T-helper 2 cell (primary cell): ENCODE measurements at regions not wholly inside any gene's neighbourhood (a gene's known extent, or its start where the extent isn't known, plus 50 kb on each side); places are given as distances from the start of the nearest gene placed in this dataset.

Experiments used
- DNase-seq, 5 experiments: peaks; one replicate each; pipeline versions ENCODE4 v3.0.0 to v3.0.0-alpha.2; 2012 to 2022

DNA sequence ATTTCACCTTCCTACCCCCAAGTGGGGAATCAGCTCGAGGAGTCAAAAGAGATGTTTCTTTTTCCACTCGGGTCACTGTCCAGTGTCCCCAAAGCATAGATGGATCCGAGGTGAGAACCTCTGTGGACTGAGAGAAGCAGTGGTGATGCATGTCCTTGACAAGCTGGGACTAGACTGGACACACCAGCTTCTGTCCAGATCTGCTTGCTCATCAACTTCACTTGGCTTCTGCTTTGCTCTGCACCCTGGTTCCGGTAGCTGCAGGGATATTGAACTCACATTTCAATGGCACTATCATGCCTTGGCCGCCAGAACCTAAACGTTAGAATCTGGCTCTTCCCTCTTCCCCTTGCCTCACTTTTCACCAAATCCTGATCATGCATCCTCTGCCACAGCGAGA, 50.3 kb upstream of the CXCL12 start:
- DNase-seq = no peak

DNA sequence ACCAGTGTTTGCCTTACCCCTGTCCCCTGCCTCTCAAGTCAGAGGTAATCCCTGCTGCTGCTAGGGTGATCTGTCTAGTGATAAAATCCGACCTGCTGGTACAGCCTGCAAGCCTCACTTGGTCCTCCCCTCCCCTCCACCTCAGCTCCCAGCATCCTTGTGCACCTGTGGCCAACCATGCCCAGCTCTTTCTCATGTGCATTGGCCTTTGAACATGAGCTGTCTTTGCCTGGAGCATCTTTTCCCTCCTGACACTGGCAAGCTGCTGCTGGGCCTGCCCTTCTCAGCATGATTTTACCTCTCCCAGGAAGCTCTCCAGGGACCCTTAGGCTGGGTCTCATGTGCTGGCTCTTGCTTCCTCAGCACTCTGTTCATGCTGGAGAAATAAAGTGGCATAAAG, 51.3 kb upstream of the CXCL12 start:
- no peak for DNase-seq

- no peak for DNase-seq
These were observed 53.1 kb upstream of the CXCL12 start for GRCh38 chr10:44437840-44438511.

- DNase-seq = no peak
These were observed 54.5 kb upstream of the CXCL12 start for GRCh38 chr10:44439239-44439957.

DNA sequence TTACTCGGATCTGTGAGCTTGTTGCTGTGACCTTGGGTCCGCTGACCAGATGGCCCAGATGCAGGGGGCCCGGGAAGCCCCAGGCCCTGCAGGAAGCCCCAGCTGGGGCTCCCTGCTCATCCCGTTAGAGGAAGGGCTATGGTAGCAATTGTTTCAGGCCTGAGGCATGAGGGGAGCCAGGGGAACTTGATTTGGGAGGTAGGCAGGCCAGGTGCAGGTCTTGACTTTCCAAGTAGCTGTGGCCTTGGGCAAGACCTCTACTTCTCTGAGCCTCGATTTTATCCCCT, 55.0 kb upstream of the CXCL12 start:
- no peak for DNase-seq

DNA sequence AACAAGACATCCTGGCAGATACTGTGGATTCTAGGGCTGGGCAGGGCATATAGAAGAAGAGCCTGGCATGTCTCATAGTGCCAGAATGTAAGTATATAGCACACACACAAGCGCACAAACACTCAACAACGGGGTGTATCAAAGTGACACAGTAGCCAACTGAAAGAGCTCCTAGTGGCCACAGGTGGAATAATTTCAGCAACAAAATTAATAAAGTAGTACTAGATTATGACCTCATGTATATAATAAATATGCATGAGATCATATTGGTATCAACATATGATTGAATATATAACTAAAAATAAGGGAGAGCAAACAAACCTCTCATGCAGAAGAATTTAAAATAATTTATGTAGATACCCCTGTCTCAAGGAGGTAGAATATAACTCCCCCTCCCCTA, 72.4 kb upstream of the CXCL12 start:
- no peak for DNase-seq

GRCh38 chr10:44458671-44459413, 73.9 kb upstream of the CXCL12 start:
- DNase-seq = no peak

DNA sequence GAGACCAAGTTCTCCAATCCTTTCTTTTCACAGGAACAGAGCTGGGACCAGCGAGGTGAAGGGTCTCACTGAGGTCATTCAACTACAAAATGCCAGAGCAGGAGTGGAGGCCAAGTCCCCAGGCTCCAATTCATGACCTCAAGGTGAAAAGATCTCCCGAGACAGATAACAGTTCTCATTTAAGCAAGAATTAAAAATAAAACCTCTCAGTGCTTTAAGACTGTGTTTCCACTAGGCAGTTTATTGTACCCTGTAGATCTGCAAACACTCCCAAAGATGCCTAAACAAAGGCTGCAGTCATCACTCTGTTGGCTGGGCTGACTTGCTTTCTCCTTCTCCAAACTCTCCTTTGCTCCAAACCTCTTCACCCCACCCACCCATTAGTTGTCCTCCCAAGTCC, 74.8 kb upstream of the CXCL12 start:
- no peak for DNase-seq

DNA sequence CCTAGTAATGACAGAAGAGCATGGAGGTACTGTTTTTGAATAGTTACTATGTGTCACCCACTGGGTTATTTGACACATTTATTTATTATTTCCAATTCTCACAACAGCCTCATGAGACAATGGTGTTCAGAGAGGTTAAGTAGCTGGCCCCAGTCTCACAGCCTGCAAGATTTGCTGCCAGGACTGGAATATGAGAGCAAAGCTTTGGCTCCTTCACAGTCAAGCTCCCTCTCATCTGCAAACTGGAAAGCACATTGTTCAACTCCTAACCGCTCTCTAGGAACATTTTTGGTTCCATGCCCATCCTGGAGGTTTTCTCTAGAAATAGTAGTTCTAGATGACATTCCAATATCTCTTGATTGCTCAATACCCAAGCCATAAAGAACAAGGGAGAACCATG, 75.5 kb upstream of the CXCL12 start:
- DNase-seq = no peak

DNA sequence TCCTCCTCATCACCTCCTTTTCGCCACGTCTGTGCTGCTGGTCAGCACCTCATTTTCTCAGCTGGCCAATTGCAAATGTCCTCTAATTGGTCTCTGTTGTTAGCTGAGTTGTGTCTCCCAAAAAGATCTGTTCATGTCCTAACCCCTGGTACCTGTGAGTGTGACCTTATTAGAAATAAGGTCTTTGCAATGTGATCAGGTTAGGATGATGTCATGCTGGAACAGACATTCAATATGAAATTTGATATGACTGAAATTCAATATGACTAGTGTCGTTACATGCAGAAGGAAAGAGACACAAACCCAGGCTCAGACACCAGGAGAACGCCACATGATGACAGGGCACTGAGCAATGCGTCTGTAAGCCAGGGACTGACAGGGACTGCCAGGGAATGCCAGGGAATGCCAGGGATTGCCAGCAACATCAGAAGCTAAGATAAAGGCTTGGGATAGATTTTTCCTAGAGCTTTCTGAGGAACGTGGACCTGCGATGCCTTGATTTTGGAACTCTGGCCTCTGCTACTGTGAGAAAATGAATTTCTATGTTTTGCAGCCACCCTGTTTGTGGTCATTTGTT, 77.5 kb upstream of the CXCL12 start:
- DNase-seq = no peak

DNA sequence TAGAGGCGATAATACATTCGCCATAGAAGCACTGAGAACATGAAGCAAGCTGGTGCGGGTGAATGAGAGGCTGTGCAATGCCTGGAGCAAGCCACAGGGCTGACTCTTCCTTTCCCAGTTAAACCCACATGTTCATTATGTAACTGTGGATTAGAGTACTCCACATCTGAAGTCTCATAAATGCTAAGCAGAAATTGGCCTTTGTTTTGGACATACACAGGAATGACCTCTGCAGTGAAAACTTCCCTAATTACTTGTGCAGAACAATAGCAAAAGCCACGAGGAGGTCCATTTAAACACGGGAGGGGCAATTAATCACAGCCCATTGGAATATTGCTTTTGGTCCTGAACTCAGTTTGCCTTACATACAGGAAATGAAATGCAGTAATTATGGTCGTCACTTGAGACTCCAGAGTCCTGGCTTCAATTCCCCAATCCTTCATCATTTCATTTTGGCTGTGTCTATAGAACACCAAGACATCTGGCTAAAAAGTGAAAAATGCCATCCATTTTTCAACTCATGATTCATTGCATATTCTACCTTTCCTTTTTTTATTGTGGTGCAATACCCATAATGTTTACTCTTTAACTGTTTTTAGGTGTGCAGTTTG, 78.7 kb upstream of the CXCL12 start:
- no peak for DNase-seq

- no peak for DNase-seq
These were observed 79.6 kb upstream of the CXCL12 start for GRCh38 chr10:44464503-44464902.

GRCh38 chr10:44465401-44466115, 80.7 kb upstream of the CXCL12 start:
- no peak for DNase-seq

GRCh38 chr10:44466236-44466635, 81.3 kb upstream of the CXCL12 start:
- DNase-seq = no peak

GRCh38 chr10:44467090-44467489, 82.2 kb upstream of the CXCL12 start:
- no peak for DNase-seq

DNA sequence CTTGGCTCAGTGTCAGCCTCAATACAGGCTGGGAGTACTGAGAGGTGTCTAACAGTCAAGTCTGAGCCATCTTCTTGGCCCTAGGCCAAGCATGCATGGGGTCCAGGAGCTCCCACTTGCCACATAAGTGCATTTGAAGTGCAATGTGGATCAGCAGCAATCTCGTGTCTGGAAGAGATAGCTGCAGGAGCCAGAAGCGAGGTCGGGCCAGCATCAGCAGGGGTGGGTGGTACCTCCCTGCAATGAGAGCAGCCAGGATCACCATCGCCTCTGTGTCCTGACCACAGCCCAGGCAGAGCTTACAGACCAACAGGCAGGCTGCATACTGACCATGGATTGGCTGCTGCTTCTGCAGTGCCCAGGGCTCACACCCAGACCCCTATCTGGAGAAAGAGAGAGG, 83.0 kb upstream of the CXCL12 start:
- DNase-seq = no peak

GRCh38 chr10:44468525-44468924, 83.6 kb upstream of the CXCL12 start:
- DNase-seq = no peak

DNA sequence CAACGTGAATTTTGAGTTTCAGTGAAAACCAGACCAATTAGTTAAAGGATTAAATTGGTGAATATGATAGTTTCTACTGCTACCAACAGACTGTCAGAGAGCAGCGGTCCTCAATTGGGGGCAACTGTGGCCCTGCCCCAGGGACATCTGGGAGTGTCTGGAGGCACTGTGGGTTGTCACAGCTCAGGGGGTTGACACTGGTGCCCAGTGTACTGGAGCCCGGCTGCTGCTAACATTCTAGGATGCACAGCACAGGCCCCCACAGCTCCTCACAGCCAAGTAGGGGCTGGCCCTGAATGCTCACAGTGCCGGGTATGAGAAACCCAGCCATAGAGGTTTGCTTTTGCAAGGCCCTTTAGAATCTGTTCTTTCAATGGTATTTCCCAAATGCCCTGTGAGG, 84.1 kb upstream of the CXCL12 start:
- DNase-seq = no peak

- no peak for DNase-seq
These were observed 85.9 kb upstream of the CXCL12 start for GRCh38 chr10:44470784-44471183.

DNA sequence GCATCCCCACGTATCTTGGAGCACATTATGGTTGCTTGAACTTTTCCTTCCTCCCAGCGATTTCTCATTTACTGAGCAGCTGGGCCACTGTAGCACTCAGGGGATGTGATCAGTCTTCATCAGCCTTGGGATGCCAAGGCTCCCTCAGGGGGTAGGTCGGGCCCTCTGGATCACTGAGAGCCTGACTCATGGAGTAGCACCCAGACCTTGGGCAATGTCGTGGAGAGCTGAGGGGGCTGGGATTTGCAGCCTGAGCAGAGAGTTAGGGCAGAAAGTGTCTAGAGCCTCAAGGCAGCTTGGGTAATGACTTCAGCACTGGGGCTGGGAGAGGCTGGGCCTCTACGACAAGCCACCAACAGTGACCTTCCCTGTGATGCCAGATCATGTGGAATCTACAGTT, 86.5 kb upstream of the CXCL12 start:
- DNase-seq = no peak

DNA sequence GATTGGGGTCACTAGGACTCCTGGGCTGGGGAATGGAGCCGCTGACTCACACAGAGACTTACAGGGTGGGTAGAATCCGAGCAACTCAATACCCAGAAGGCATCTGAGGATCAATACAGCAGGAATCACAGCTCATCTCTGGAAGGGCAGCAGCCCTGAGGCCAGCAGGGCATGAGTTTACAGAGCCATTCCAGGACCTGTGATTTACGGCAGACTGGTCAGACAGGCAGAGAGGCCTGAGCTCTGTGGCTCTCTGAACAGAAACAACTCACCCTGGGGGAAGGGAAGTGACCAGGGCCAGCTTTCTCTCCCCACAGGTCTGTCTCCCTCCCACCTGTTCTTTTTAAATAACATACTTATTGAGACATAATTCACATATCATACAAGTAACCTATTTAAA, 88.2 kb upstream of the CXCL12 start:
- DNase-seq = no peak

DNA sequence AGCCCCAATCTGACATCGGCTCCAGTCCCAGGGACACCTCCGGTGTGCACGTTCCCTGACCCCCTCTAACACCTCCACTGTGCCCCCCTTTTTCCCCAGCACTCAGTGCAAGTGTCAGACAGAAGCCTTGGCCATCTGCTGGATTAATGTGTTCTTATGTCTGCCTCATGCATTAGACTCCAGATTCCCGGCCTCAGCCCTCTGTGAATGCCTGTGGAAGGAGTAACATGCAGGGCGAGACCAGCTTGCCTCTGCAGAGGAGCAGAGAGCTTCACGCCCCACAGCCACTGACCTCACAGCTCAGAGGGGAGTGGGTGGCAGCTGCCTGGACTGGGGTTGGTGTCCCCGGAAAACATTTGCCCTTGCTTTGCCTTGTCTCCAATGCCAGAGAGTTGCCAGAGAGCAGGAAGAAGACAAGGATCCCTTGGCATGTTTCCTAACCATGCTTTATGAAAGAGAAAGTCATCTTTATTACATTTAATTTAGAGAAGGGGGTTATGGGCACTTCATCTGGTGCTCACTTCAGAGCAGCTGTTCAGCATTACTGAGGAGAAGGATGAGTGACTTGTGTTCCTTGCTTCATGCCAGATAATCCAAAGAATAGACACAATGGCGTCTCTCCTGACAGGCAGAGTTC, 91.6 kb upstream of the CXCL12 start:
- DNase-seq = no peak
